NB4 (cell line): ENCODE measurements at regions not wholly inside any gene's neighbourhood (a gene's known extent, or its start where the extent isn't known, plus 50 kb on each side); places are given as distances from the start of the nearest gene placed in this dataset.

Experiments
- DNase-seq: peaks from one replicate; pipeline ENCODE4 v3.0.0; 2010; ENCODE audit warnings: low read depth
- H3K4me3 ChIP-seq: one replicate; pipeline ENCODE4 v1.5.1; 2011; ENCODE audit warnings: mild to moderate bottlenecking, low read depth, low read length, moderate library complexity
- CTCF ChIP-seq: IDR thresholded peaks from one replicate; pipeline ENCODE4 v1.5.1; 2012; ENCODE audit warnings: low read depth, low read length
- MAX ChIP-seq: IDR thresholded peaks from 2 replicates; pipeline ENCODE4 v1.6.1; 2011; ENCODE audit warnings: low read depth, low read length
- MYC ChIP-seq: IDR thresholded peaks from 2 replicates; pipeline ENCODE4 v1.6.1; 2011; ENCODE audit warnings: low read depth, low read length
- POLR2A ChIP-seq: IDR thresholded peaks from 2 replicates; pipeline ENCODE4 v1.6.1; 2011; ENCODE audit warnings: mild to moderate bottlenecking; ENCODE audit not compliant: insufficient read length; ENCODE audit errors: extremely low read depth

- no peak for DNase-seq
- TF ChIP-seq CTCF (no peak), MYC (no peak), MAX (no peak), POLR2A (no peak)
- no peak overlapping the region for H3K4me3 ChIP-seq
These were observed 236.7 kb downstream of the OTUD1 start for GRCh38 chr10:23675585-23675984.

- TF ChIP-seq MAX: no peak
- TF ChIP-seq MYC: no peak
- no peak for TF ChIP-seq CTCF
- no peak for TF ChIP-seq POLR2A
- DNase-seq: no peak
- H3K4me3 ChIP-seq: no peak overlapping the region
These were observed 237.4 kb downstream of the OTUD1 start for GRCh38 chr10:23676296-23676695.

GRCh38 chr10:23686722-23687121, 247.8 kb downstream of the OTUD1 start:
- no peak for DNase-seq
- TF ChIP-seq CTCF: no peak
- no peak for TF ChIP-seq MYC
- TF ChIP-seq POLR2A: no peak
- TF ChIP-seq MAX: no peak
- H3K4me3 ChIP-seq: no peak overlapping the region

- DNase-seq: peak; percentile 6
- H3K4me3 ChIP-seq: no peak overlapping the region
- TF ChIP-seq MYC (no peak), POLR2A (no peak), MAX (no peak), CTCF (no peak)
These were observed 253.9 kb downstream of the OTUD1 start for GRCh38 chr10:23692736-23693135.

- TF ChIP-seq MYC (no peak), CTCF (no peak), MAX (no peak), POLR2A (no peak)
- DNase-seq: no peak
- H3K4me3 ChIP-seq: no peak overlapping the region
These were observed 254.6 kb downstream of the OTUD1 start for GRCh38 chr10:23693501-23693901.

- TF ChIP-seq CTCF (no peak), MAX (no peak), POLR2A (no peak), MYC (no peak)
- DNase-seq: no peak
- no peak overlapping the region for H3K4me3 ChIP-seq
These were observed 255.1 kb downstream of the OTUD1 start for GRCh38 chr10:23693925-23694324.
